LHCN-M2 (cell line): ENCODE measurements at regions not wholly inside any gene's neighbourhood (a gene's known extent, or its start where the extent isn't known, plus 50 kb on each side); places are given as distances from the start of the nearest gene placed in this dataset.

Source experiments
- DNase-seq: peaks from one replicate; pipeline ENCODE4 v3.0.0-alpha.2; 2012; ENCODE audit warnings: low read depth

GRCh38 chr10:33390046-33390445 is 55.6 kb upstream of the NRP1 start:
- no peak for DNase-seq

DNA sequence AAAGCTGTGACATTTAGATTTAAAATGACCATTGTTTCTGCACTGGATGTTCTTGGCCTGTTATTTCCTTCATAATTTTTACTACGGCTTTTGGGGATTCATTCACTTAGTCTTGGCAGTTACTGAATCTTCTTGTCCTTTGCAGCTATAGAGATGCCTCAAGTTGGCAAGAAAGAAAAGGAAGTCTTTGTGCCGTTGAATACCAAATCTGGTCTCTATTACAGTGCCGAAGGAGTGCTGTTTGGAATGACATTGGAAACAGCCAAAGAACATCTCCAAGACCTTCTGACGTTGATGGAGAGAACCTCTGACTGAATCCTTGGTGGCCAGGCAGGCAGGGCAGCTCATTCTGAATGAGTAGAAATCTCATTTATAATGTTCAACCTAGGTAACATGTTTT is 54.3 kb upstream of the NRP1 start:
- DNase-seq: no peak

GRCh38 chr10:33388382-33388781 is 53.9 kb upstream of the NRP1 start:
- no peak for DNase-seq

DNA sequence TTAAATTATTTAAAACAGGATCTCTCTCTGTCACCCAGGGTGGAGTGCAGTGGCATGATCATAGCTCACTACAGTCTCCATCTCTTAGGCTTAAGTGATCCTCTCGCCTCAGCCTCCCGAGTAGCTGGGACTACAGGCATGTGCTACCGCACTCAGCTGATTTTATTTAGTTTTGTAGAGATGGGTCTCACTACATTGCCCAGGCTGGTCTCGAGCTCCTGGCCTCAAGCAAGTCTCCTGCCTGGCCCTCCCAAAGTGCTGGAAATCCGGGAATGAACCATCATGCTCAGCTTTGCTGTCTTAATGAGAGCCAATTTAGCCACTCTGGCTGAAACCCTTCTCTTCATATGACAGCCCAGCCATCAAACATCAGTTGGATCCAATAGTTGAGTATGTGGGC is 53.3 kb upstream of the NRP1 start:
- DNase-seq: no peak

DNA sequence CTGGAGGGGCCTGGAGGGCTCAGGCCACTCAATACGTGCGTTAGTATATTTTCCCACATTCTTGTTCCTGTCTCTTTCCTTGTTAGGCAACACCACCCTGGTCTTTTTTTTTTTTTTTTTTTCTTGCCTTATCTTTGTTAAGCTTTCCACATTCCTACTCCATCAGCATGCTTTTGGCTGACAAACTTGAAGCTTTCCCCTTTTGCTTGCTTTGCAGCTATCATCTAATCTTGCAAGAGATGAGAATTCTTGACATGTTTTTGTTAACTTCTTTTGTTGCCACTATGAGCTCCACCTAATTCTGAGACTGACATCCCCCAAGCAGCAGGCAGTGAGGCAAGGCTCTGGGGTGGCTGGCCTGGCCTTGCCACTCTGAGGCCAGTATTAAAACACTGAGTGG is 52.5 kb upstream of the NRP1 start:
- DNase-seq: no peak

- no peak for DNase-seq
These were observed 51.2 kb upstream of the NRP1 start for GRCh38 chr10:33385686-33386085.

- no peak for DNase-seq
These were observed 50.5 kb upstream of the NRP1 start for GRCh38 chr10:33385015-33385414.
